HepG2 (cell line): ENCODE measurements at regions not wholly inside any gene's neighbourhood (a gene's known extent, or its start where the extent isn't known, plus 50 kb on each side); places are given as distances from the start of the nearest gene placed in this dataset.
"Not testable (repeated sequence)": the region's sequence is repeated elsewhere in the genome, so short reads cannot be mapped to it uniquely, and the experiment has no call there.

Source experiments
- CREM ChIP-seq, 2 experiments: sonication (generic) in 1 of 2; formaldehyde crosslinking in 1 of 2; IDR thresholded peaks; 2 replicates each; pipeline versions ENCODE4 v1.4.0 to v1.6.1; 2016 to 2020; ENCODE audit warnings: antibody characterized with exemption in 1 of 2, mild to moderate bottlenecking in 1 of 2, missing genetic modification reagents in 1 of 2
- EHMT2 ChIP-seq: fragments of 200-600 bp; sonication (generic); IDR thresholded peaks from 2 replicates; pipeline ENCODE4 v1.7.0; 2017; ENCODE audit warnings: antibody characterized with exemption, low read depth, low read length, borderline replicate concordance
- JUNB ChIP-seq: sonication (generic); formaldehyde crosslinking; IDR thresholded peaks from 2 replicates; pipeline ENCODE4 v1.8.0; 2022; ENCODE audit warnings: missing genetic modification reagents, mild to moderate bottlenecking, borderline replicate concordance
- PCBP2 ChIP-seq: fragments of 200-400 bp; formaldehyde crosslinking; optimal IDR thresholded peaks from 2 replicates; pipeline ENCODE3; 2018; ENCODE audit warnings: low read length, low read depth; ENCODE audit not compliant: poor library complexity, severe bottlenecking
- POLR2A ChIP-seq, 2 experiments: IDR thresholded peaks; 2 replicates each; pipeline ENCODE4 v1.6.1; 2011; ENCODE audit warnings: low read depth in 2 of 2, low read length in 2 of 2, mild to moderate bottlenecking in 1 of 2, moderate library complexity in 1 of 2; ENCODE audit not compliant: insufficient read depth in 1 of 2
- POLR2AphosphoS5 ChIP-seq: IDR thresholded peaks from 2 replicates; pipeline ENCODE4 v1.6.1; 2012; ENCODE audit warnings: low read depth, low read length
- SYNCRIP ChIP-seq: fragments of 200-400 bp; formaldehyde crosslinking; IDR thresholded peaks from 2 replicates; pipeline ENCODE4 v1.6.1; 2018; ENCODE audit warnings: mild to moderate bottlenecking, low read depth, low read length; ENCODE audit not compliant: insufficient read depth
- ZBTB40 ChIP-seq, 2 experiments: fragments of 450-650 bp in 1 of 2; sonication (generic) in 1 of 2; formaldehyde crosslinking in 1 of 2; IDR thresholded peaks; 2 replicates each; pipeline versions ENCODE4 v1.6.1 to v1.8.0; 2016 to 2022; ENCODE audit warnings: antibody characterized with exemption in 1 of 2, mild to moderate bottlenecking in 1 of 2, missing genetic modification reagents in 1 of 2
- ZFP41 ChIP-seq: sonication (generic); formaldehyde crosslinking; IDR thresholded peaks from 2 replicates; pipeline ENCODE4 v1.4.0; 2020; ENCODE audit warnings: mild to moderate bottlenecking, missing genetic modification reagents, borderline replicate concordance
- TF ChIP-seq, protein P1 (sequence below): sonication (generic); formaldehyde crosslinking; IDR thresholded peaks from 2 replicates; pipeline ENCODE4 v1.5.1; 2020; ENCODE audit warnings: missing genetic modification reagents, mild to moderate bottlenecking, borderline replicate concordance

GRCh38 chr9:40986332-40986731 is 142.1 kb downstream of the FOXD4L6 start:
- TF ChIP-seq POLR2AphosphoS5; ZFP41 (CRISPR knock-in tag); EHMT2; CREM (IDR thresholded peaks at IDR 0.05); CREM (CRISPR knock-in tag; IDR thresholded peaks at IDR 0.05); PCBP2; ZBTB40 (IDR thresholded peaks at IDR 0.05); ZBTB40 (CRISPR knock-in tag; IDR thresholded peaks at IDR 0.05); POLR2A (IDR thresholded peaks at IDR 0.05; ENCODE audit: insufficient read depth in 1 of 2, low read depth in 2 of 2, low read length in 2 of 2); SYNCRIP; JUNB (CRISPR knock-in tag): not testable (repeated sequence)
- TF ChIP-seq, protein P1, sequence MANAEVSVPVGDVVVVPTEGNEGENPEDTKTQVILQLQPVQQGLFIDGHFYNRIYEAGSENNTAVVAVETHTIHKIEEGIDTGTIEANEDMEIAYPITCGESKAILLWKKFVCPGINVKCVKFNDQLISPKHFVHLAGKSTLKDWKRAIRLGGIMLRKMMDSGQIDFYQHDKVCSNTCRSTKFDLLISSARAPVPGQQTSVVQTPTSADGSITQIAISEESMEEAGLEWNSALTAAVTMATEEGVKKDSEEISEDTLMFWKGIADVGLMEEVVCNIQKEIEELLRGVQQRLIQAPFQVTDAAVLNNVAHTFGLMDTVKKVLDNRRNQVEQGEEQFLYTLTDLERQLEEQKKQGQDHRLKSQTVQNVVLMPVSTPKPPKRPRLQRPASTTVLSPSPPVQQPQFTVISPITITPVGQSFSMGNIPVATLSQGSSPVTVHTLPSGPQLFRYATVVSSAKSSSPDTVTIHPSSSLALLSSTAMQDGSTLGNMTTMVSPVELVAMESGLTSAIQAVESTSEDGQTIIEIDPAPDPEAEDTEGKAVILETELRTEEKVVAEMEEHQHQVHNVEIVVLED (CRISPR knock-in tag), result not testable (repeated sequence)
